ENCODE measurements at regions not wholly inside any gene's neighbourhood (a gene's known extent, or its start where the extent isn't known, plus 50 kb on each side); places are given as distances from the start of the nearest gene placed in this dataset.

GRCh38 chr2:215644233-215644897, 208.5 kb upstream of the FN1 start:
- no peak for TF ChIP-seq CTCF (conservative IDR thresholded peaks at IDR 0.05; ENCODE audit: low read length)
- TF ChIP-seq EZH2phosphoT487 (IDR thresholded peaks at IDR 0.05; ENCODE audit: borderline replicate concordance) = no peak
